Fibroblast of skin of left biceps (primary cell): ENCODE measurements at regions not wholly inside any gene's neighbourhood (a gene's known extent, or its start where the extent isn't known, plus 50 kb on each side); places are given as distances from the start of the nearest gene placed in this dataset.

ENCODE experiments used
- DNase-seq, 2 experiments: peaks; one replicate each; pipeline ENCODE4 v3.0.0-alpha.2; 2013; ENCODE audit warnings: low read depth in 2 of 2

DNA sequence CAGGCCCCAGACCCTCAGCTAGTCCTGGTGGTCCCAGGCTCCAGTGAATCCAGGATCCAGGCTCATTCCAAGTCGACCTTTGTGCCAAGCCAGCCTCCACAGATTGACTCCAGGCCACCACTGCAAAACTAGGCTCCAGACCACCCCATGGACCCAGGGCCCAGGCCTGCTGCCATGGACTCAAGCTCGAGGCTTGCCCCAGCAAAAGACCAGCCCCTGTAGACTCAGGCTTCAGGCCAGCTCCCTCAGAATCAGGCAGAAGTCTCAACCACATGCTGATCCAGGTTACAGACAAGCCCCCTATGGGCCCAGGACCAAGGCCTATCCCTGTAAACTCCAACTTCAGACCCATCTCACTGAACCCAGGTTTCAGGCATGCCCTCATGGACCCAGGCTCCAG lies 692.4 kb downstream of the PCDH19 start:
- no peak for DNase-seq

DNA sequence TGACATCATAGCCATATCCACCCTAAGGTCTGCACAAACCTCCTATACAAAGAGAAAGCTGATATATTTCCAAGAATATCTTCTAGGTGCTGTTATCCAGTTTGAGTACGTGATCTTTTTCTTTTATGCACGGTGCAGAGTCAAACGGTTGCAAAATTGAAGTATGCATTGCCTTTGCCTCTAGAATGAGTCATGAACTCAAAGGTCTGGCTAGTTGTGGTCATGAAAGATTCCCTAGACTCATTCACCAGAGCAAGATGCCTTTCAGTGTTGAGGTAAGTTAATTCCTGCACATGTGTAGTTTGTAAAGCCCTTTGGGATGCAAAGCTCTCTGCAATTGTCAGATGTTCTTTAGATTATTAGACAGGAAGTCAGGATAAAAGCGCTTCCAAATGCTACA lies 704.4 kb downstream of the PCDH19 start:
- no peak for DNase-seq

DNA sequence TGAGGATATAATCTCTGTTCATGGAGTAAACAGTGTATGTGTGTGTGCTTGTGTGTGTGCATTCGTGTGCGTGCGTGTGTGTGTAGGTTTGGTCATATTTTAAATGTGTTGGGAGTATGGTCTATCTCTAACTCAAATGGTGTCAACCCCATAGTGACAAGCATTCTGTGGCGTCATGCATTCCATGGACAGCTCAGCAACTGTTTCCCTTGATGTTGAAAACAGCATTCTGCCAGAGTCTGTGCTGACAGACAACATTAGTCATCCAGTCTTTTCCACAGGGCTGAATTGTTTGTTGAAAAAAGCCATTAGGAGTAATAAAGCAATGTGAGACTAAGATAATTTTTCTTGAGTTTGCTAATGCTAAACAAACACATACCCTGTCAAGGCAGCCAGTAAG lies 706.6 kb downstream of the PCDH19 start:
- DNase-seq: no peak

DNA sequence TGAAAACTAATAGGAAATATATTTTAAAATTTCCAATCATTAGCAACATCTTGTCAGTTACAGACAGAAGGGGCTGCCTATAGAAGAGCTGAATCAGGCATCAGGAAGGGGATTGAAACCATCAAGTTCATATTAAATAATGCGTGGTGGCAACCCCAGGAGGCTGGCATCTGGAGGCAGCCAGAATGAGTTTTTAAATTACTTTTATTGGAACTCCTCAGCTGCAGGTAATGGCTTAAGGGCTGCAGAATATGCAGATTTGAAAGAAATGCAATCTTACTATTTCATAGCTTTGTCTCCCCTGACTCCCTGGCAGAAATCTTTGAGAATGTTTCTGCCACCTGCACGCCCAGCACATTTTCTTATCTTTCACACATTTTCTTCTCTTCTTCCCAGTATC lies 711.6 kb downstream of the PCDH19 start:
- DNase-seq: no peak

DNA sequence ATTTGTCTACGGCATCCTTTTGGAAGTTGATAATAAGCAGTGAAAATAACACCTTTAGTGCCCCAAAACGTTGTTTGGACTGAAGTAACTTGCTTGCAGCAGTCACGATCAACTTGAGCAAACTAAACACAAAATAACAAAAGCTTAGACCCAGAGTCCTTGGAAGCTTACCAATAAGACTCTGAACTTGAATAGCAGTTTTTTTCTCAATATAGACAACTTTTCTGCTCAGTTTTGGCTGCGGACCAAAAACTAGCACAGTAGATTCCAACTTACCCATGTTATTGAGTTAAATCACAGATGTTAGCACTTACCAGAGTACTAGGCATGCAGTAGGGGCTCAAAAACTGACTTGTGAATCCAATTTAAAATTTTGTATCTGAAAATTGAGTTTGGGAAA lies 746.9 kb downstream of the PCDH19 start:
- DNase-seq: no peak

DNA sequence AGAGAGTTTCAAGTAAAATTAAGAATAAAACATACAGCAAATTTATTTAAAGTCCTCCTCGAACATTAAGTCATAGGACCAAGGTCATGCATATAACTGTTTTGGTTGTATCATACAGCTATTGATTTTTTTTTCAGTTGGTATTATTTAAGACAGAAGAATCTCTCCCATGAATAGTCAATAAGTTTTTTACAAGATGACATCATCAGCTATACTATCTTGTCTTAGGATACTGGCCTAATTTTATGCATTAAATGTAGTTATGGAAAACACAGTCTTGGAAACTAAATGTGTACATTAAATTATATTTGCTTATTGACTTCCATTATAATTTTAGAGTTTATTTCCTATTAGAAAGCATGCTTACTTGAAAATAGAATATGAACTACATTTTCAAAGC lies 755.9 kb downstream of the PCDH19 start:
- no peak for DNase-seq

DNA sequence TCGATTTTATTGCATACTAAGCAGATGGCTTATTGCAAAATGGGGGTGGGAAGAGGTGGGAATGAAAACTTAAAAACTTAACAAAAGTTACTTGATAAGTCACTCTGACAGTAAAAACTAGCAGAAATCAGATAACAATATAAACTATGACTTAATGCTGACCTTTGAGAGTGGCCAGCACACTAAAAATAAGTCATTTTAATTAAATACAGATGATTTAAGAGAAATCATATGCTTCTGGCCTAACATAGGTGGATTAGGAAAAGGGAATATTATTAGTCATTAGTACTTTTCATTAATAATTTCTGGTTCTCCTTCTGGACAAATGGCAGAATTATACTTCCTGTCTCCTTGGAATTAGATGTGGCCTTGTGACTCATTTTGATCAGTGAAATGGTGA lies 756.7 kb downstream of the PCDH19 start:
- no peak for DNase-seq

DNA sequence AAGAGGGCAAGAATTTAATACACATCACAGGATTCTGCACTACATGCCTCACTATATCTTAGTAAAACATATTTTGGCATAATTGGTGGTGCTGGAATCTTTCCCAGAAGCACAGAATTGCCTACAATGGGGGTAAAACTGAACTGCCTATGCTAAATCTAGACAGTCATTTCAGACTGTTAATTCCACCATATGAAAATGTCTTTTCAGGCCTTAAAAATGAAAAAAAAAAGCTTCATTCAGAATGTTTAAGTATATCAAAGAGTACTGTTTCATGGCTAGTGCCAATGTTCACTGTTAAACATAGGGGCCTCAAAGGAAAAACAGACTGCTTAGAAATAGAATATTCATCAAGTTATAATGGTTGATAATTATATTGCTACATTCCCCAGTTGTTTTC lies 797.0 kb downstream of the PCDH19 start:
- no peak for DNase-seq

DNA sequence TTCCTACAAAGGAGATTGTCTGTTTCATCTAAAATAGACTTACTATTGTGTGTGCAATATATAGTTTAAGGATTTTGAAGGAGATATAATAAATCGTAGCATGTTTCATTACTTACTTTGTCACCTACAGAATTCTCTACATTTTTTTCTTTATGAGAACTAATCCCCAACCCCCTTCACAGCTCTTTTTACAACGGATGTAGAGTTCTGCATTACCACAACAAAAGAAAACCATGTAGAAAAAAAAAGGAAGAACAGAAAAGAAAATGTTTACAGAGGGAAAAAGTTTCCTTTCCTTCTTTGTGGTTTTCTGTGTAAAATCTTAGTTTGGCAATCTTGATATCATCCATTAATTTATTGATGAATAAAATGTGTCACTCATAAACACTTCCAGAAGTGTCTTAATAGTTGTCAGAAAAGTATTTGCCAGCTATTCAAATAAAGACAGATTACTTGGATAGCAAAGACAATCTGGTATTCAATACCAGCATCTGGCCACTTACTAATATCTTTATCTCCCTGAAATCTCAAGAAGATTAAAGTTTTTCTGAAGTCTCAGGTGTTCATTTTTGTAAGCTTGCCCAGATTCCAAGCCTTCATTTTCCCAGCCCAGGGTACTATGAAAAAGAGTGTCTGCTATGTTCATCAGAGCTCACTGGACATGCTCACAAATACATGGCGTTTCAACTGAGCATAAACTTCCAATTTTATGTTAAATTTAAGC lies 806.8 kb downstream of the PCDH19 start:
- DNase-seq: no peak

DNA sequence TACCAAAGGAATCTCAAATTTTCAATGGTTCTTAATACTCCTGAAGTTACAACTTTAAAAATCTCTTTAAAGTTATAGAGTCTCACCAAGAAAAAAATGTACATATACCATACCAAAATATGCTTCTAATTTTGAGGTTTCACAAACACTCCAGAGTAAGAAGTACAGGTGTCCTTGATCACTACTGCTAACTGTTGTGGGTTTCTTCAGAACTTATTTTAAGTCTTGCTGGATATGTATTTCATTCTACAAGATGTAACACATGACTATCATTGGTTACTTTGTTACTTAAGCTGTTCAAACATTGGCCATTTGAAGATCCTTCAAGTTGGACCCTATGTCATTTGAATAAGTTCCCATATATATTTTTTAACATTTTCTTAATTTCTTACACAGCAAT lies 808.0 kb downstream of the PCDH19 start:
- DNase-seq: no peak

DNA sequence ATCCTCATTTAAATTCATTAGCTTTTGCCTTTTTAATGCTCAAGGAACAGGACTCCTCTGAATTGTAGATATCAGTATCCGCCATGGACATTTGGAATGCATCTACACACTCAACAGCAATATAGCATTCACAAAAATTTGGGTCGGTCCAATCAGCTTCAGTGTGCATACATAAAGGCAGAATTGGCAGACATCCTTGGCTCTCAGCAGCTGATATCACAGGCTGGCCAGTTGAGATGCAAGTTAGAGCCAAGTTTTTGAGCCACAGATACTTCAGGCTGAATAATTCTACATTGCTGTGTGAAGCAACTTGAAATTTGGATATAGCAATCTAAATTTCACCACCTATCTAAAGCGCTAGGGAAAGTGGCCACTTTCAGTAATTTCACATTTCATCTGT lies 821.1 kb downstream of the PCDH19 start:
- no peak for DNase-seq

DNA sequence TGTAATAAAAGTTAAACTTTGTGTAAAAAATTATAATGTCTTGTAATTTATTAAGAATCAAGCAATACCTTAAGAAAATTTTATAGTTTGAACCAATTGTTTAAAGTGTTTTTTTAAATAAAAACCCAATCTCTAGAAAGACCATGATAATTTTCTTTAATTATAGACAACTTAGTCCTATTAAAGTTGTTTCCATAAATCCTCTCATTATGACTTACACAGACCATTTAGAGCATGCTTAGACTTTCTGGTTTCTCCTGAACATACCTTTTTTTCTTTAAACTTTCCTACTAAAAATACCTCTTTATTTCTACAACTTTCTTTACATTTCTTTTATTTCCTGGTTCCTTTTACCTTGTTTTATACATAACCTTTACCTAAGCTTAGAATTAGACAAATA lies 837.4 kb downstream of the PCDH19 start:
- no peak for DNase-seq

DNA sequence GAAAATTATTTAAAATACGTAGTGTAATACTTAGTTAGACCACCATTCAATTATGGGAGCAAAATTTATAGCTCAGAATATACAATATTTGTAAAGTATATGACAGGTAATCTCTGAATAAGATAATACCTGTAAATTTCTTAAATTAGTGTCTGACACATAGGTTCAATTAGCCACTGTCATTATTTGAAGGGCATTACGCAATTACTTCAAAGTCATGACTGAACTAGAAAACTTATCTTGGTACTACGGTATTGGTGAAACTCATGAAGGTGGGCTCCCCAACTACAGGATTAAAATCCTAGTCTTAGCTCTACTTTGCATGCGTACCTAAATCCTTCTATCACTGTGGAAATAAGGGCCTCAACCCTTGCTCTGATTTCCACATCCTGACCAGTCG lies 860.7 kb downstream of the PCDH19 start:
- no peak for DNase-seq

DNA sequence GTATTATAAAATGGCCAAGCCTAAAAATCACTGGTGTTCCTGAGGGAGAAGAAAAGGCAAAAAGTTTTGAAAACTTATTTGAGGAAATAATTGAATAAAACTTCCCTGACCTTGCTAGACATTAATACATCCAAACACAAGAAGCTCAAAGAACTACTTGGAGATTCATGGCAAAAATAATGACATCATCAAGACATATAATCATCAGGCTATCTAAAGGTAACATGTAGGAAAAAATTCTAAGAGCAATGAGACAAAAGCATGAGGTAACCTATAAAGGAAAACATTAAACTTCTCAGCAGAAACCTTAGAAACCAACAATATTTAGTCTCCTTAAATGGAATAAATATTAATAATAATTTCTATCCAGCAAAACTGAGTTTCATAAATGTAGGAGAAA lies 887.6 kb downstream of the PCDH19 start:
- no peak for DNase-seq

DNA sequence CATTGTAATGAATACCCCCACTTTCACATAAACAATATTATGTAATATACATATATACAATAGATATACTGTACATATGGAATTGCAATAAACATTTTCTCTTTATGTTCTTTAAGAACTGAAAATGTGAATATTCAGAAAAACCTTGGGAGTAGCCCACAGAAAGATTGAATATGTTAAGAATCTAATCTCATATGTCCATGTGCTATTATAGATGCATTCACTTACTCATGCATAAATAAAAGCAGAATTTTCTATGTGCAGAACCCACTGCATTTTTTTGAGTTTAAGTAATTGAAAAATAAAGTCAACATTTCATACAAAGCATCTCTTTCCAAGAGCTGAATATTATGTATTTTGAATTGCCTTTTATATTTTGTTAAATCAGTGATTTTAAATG lies 902.3 kb downstream of the PCDH19 start:
- DNase-seq: no peak

DNA sequence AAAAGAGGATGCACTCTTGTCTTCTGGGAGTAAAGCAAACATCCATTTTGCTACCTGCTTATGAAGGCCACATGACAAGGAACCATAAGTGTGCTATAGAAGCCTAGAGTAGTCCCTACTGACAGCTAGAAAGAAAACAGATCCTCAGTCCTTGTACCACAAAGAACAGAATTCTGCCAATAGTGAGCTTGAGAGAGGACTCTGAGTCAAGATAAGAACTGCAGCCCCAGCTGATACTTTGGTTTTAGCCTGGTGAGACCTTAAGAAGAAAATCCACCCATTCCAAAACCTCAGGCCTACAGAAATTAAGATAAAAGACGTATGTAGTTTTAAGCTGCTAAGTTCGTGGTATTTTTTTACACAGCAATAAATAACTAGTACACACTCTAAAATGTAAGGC lies 914.6 kb downstream of the PCDH19 start:
- no peak for DNase-seq

DNA sequence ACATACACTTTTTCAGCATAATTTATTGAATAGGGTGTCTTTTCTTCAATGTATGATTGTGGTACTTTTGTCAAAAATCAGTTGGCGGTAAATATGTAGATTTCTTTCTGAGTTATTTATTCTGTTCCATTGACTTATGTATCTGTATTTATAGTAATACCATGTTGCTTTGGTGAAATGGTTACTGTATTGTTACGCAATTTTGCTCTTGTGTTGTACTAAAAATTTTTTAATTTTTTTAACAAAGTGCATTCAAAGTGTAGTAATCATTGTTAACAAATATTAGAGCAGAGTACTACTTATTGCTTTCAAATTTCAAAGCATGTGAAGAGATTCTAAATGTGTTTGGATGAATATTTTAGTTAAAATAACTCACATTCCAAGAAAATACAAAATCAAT lies 915.4 kb downstream of the PCDH19 start:
- DNase-seq: no peak

DNA sequence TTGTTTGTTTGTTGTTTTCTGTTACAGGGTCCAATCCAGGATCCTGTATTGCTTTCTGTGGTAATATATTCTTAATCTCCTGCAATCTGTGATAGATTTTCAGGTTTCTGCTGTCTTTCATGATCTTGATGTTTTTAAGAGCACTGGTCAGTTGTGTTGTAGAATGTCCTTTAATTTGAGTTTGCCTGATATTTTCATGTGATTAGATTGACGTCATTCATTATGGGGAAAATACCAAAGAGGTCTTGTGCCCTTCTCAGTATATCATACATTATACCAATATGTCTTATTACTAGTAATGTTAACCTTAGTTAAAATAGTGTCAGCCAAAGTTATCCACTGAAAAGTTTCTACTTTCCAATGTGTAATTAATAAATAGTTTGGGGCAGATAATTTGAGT lies 929.3 kb downstream of the PCDH19 start:
- DNase-seq: no peak

DNA sequence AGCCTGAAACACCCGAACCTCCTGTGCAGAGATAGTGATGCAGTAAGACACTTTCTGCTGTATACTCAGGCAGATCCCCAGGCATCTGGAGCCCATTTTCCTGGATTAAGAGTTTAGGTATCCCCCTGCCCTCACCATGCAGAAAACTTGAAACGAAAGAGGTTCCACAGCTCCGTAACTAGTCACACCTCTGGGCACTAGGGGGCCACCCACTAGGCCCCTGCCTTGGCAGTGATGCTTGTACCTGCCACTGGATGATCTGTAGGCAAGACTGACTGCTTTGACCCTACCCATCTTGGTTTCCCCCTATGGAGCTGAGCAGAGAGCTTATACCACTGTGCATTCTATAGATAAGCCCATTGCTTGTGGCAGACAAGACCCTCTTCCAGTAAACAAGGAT lies 940.6 kb downstream of the PCDH19 start:
- DNase-seq: no peak

DNA sequence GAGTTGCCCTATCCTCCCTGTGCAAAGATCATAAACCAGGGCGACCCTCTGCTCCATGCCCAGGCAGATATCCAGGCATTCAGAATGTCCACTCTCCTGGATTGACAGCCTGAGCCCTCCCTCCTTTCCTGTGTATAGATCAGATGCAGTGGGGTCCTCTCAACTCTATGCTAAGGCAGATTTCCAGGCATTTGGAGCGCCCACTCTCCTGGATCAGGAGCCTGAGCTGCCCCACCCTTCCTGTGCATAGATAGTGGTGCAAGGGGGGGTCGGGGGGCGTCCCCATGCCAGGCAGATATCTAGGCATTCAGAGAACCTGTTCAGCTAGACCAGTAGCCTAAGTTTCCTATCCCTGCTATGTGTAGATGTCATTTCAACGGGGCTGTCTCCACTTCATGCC lies 941.1 kb downstream of the PCDH19 start:
- DNase-seq: no peak

DNA sequence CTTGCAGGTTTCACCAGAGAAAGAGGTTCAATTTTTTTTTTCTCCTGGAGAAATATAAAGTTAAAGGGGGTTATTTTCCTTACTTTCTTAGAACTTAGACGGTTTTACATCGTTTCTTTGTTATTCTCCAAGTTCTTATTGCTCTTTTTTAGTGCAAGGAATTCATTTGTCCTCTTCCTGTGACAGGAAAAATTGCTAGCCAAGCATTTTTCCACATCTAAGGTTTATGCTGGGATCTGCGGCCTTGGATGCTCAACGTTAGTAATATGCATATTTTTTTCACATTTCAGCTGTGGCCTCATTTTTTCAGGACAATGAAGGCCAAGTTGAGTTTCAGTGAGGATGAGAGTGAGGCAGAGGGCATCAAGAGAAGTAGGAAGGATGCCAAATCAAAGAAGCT lies 948.9 kb downstream of the PCDH19 start:
- no peak for DNase-seq

DNA sequence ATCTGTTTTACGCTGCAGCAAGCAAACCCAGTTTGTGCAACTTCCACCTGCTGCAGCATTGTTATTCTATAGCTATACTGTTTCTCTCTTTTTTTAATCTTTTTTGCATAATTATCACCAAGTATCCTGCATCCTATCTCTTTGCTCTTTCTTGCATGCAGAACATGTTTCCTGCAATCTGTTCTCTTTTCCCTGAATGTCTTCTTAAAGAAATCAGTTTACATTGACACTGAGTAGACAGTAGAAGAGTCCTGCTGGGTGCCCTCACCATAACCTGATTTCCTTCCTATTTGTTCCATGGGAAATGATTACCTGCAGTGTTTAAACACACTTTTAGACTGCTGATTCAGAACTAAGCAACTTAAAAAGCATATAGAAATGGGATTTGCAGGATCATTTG lies 964.7 kb downstream of the PCDH19 start:
- DNase-seq: no peak

DNA sequence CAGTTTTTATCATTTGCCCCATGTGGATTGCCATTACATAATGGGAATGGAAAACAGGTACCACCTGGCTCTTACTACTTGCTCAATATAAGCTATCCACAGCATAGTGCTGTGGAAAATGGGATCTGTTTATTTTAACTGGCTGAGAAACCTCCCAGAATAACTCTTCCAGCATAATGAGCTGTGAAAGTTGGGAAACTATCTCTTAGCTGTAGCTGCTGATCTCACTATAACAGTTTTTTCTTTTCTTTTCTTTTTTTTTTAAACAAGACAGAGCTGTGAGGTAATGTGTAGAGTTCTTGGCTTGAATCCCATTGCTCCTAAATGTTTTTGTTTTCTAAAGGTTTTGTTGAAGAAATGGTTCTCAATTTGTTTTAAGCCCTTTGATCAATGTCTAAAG lies 988.3 kb downstream of the PCDH19 start:
- DNase-seq: no peak

DNA sequence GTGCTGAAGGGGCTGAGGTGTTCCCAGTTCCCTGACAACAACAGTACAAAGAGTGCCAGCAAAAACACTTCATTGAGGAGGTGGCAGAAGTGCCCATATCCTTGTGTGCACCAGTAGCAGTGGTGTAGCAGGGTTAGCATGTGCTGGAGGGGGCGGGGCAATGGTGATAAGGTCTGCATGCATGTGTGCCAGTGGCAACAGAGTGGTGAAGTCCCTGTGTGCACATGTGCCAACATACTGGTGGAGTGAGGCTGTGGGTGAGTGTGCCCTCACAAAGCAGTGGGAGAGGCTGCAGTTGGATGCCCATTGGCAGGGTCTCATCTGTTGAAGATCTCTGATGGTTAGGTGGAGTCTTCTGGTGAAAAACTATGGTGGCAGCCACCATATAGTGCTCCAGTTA lies 994.6 kb downstream of the PCDH19 start:
- DNase-seq: no peak

DNA sequence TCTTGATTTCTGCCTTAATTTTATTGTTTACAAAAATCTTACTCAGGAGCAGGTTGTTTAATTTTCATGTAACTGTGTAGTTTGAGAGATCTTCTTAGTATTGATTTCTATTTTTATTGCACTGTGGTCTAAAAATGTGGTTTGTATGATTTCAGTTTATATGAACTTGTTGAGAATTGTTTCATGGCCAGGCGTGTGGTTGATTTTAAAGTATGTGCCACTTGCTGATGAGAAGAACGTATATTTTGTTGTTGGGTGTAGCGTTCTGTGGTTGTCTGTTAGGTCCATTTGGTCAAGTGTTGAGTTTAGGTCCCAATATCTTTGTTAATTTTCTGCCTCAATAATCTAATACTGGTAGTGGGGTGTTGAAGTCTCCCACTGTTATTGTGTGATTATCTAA lies 996.8 kb downstream of the PCDH19 start:
- no peak for DNase-seq
